ENCODE measurements at regions not wholly inside any gene's neighbourhood (a gene's known extent, or its start where the extent isn't known, plus 50 kb on each side); places are given as distances from the start of the nearest gene placed in this dataset.
"Not testable (repeated sequence)": the region's sequence is repeated elsewhere in the genome, so short reads cannot be mapped to it uniquely, and the experiment has no call there.

- no peak for DNase-seq (ENCODE audit: low read depth)
Measured at GRCh38 chr2:146392631-146393030, 1452.2 kb upstream of the ACVR2A start.

GRCh38 chr2:146392186-146392585, 1452.6 kb upstream of the ACVR2A start:
- no peak for DNase-seq (ENCODE audit: low read depth)

GRCh38 chr2:146388757-146389156, 1456.1 kb upstream of the ACVR2A start:
- peak; percentile 8 for DNase-seq (ENCODE audit: low read depth)

GRCh38 chr2:146386096-146386495, 1458.7 kb upstream of the ACVR2A start:
- no peak for DNase-seq (ENCODE audit: low read depth)

- DNase-seq (ENCODE audit: low read depth): no peak
Measured at GRCh38 chr2:146385031-146385430, 1459.8 kb upstream of the ACVR2A start.

GRCh38 chr2:146376511-146377064, 1468.2 kb upstream of the ACVR2A start:
- DNase-seq (ENCODE audit: low read depth): no peak

GRCh38 chr2:146374505-146374904, 1470.3 kb upstream of the ACVR2A start:
- DNase-seq (ENCODE audit: low read depth): peak; percentile 24

GRCh38 chr2:146371364-146371763, 1473.5 kb upstream of the ACVR2A start:
- DNase-seq (ENCODE audit: low read depth): not testable (repeated sequence)

GRCh38 chr2:146370826-146371225, 1474.0 kb upstream of the ACVR2A start:
- DNase-seq (ENCODE audit: low read depth): peak; percentile 9

- no peak for DNase-seq (ENCODE audit: low read depth)
Measured at GRCh38 chr2:146366276-146366675, 1478.6 kb upstream of the ACVR2A start.

GRCh38 chr2:146365041-146365440, 1479.8 kb upstream of the ACVR2A start:
- DNase-seq (ENCODE audit: low read depth): no peak

- DNase-seq (ENCODE audit: low read depth): no peak
Measured at GRCh38 chr2:146363731-146364130, 1481.1 kb upstream of the ACVR2A start.

- DNase-seq (ENCODE audit: low read depth): no peak
Measured at GRCh38 chr2:146351689-146352088, 1493.1 kb upstream of the ACVR2A start.

GRCh38 chr2:146349334-146349733, 1495.5 kb upstream of the ACVR2A start:
- no peak for DNase-seq (ENCODE audit: low read depth)

GRCh38 chr2:146324951-146325350, 1519.9 kb upstream of the ACVR2A start:
- peak; percentile 65 for DNase-seq (ENCODE audit: low read depth)

- DNase-seq (ENCODE audit: low read depth): no peak
Measured at GRCh38 chr2:146323564-146323963, 1521.3 kb upstream of the ACVR2A start.

GRCh38 chr2:146321175-146321574, 1523.7 kb upstream of the ACVR2A start:
- DNase-seq (ENCODE audit: low read depth): no peak

- peak; percentile 74 for DNase-seq (ENCODE audit: low read depth)
Measured at GRCh38 chr2:146317959-146318358, 1526.9 kb upstream of the ACVR2A start.

- peak; percentile 61 for DNase-seq (ENCODE audit: low read depth)
Measured at GRCh38 chr2:146312899-146313298, 1531.9 kb upstream of the ACVR2A start.

GRCh38 chr2:146305164-146305563, 1539.7 kb upstream of the ACVR2A start:
- no peak for DNase-seq (ENCODE audit: low read depth)

- no peak for DNase-seq (ENCODE audit: low read depth)
Measured at GRCh38 chr2:146301287-146301686, 1543.5 kb upstream of the ACVR2A start.

GRCh38 chr2:146295080-146295670, 1549.7 kb upstream of the ACVR2A start:
- no peak for DNase-seq (ENCODE audit: low read depth)

- no peak for DNase-seq (ENCODE audit: low read depth)
Measured at GRCh38 chr2:146287281-146287680, 1557.5 kb upstream of the ACVR2A start.

GRCh38 chr2:146278881-146279280, 1565.9 kb upstream of the ACVR2A start:
- no peak for DNase-seq (ENCODE audit: low read depth)
